ENCODE measurements at regions not wholly inside any gene's neighbourhood (a gene's known extent, or its start where the extent isn't known, plus 50 kb on each side); places are given as distances from the start of the nearest gene placed in this dataset.

- H3K27ac Mint-ChIP-seq, result 0 out of 7 replicates have a peak overlapping the region, but pooled peaks of 1 of the 3 experiments have one; percentile 23
- no peak overlapping the region for H2BK5ac ChIP-seq (ENCODE audit: insufficient read length, low read length)
- no peak overlapping the region for H2AFZ ChIP-seq (ENCODE audit: low read length)
- H3K4me1 Mint-ChIP-seq, result peaks cover 3 to 6% of the 10 kb centered on the region in 2 experiments
- no peak overlapping the region for H3K4me2 ChIP-seq (ENCODE audit: insufficient read depth, insufficient read length, low read length)
- H3K27me3 Mint-ChIP-seq (ENCODE audit: low read depth), result no peaks in the 10 kb centered on the region; the same call in none of the 2 replicates
- H4K8ac ChIP-seq (replicated peaks; ENCODE audit: insufficient read length, low read depth, low read length), result no peak overlapping the region
- no peak overlapping the region for H3T11ph ChIP-seq (ENCODE audit: low read length)
- no peaks in the 10 kb centered on the region for H3K27me3 ChIP-seq (ENCODE audit: insufficient read depth, low read length)
- H3K27ac ChIP-seq (ENCODE audit: insufficient read length, low read depth, low read length), result no peak overlapping the region
- H2AK5ac ChIP-seq (ENCODE audit: insufficient read length, low read length), result no peak overlapping the region
- H4K91ac ChIP-seq (ENCODE audit: insufficient read length, low read depth, low read length), result no peak overlapping the region
- H3K9me3 ChIP-seq (ENCODE audit: control insufficient read depth, low read depth, low read length), result no peaks in the 10 kb centered on the region
- no peak overlapping the region for H2BK20ac ChIP-seq (ENCODE audit: low read depth, low read length, poor library complexity, severe bottlenecking)
- H3K9me3 Mint-ChIP-seq, result no peaks in the 10 kb centered on the region
- peaks cover 0 to 41% (median 0%) of the 10 kb centered on the region in 3 experiments; a peak in 4 of 7 replicates for H3K36me3 Mint-ChIP-seq (ENCODE audit: insufficient read depth in 1 of 3, low read depth in 3 of 3)
- H3K9ac ChIP-seq (ENCODE audit: extremely low read depth, insufficient read length, low read length), result no peak overlapping the region
- no peak overlapping the region for H2BK12ac ChIP-seq (ENCODE audit: insufficient read length, low read depth, low read length)
- no peak overlapping the region for H3K14ac ChIP-seq (ENCODE audit: insufficient read depth, low read length)
- H3K4me3 Mint-ChIP-seq, result no peak overlapping the region
- no peaks in the 10 kb centered on the region for H4K20me1 ChIP-seq (ENCODE audit: control insufficient read depth, insufficient read depth, insufficient read length)
- H3K4ac ChIP-seq (ENCODE audit: low read depth, low read length), result no peak overlapping the region
- no peak overlapping the region for H3K18ac ChIP-seq (ENCODE audit: insufficient read length, low read depth, low read length)
- H2BK120ac ChIP-seq (ENCODE audit: low read depth, low read length, poor library complexity, severe bottlenecking), result no peak overlapping the region
- no peak overlapping the region for H3K23ac ChIP-seq (ENCODE audit: insufficient read length, low read depth, low read length)
- H3K23me2 ChIP-seq (ENCODE audit: insufficient read length, low read depth, low read length, poor library complexity, severe bottlenecking), result no peaks in the 10 kb centered on the region
- WGBS (ENCODE audit: extremely low coverage, insufficient read length, low lambda C conversion rate), result no CpG with 5 or more reads among the region's 3 CpGs
- TF ChIP-seq CTCF (conservative IDR thresholded peaks at IDR 0.05), result no peak
- no peaks in the 10 kb centered on the region for H3K79me2 ChIP-seq (ENCODE audit: insufficient read depth, low read length)
- H3K56ac ChIP-seq (ENCODE audit: insufficient read length, low read depth, low read length), result no peak overlapping the region
- no peak overlapping the region for H4K5ac ChIP-seq (ENCODE audit: insufficient read length, low read depth, low read length)
- DNase-seq, result no peak
- no peaks in the 10 kb centered on the region for H3K79me1 ChIP-seq (ENCODE audit: insufficient read depth, low read depth, low read length, poor library complexity, severe bottlenecking)
- peaks cover 3% of the 10 kb centered on the region; the same call in 1 of the 2 replicates for H3K4me1 ChIP-seq (ENCODE audit: insufficient read depth, low read length)
- no peak overlapping the region for H2BK15ac ChIP-seq (ENCODE audit: low read depth, low read length)
Observed at GRCh38 chr12:125222876-125223275, 157.6 kb downstream of the AACS start.

All from H9 (cell line).